ENCODE measurements at regions not wholly inside any gene's neighbourhood (a gene's known extent, or its start where the extent isn't known, plus 50 kb on each side); places are given as distances from the start of the nearest gene placed in this dataset.

- Histone ChIP-seq H3K27me3 (ENCODE audit: insufficient read depth, low read length) (no peaks in the 10 kb centered on the region), H3K4me3 (ENCODE audit: low read depth, low read length) (no peak overlapping the region), H4K12ac (ENCODE audit: low read depth, low read length) (no peak overlapping the region), H2AFZ (ENCODE audit: insufficient read depth, low read length, poor library complexity) (no peak overlapping the region), H2AK5ac (ENCODE audit: low read length) (no peak overlapping the region), H4K8ac (ENCODE audit: low read depth, low read length) (no peak overlapping the region), H4K91ac (ENCODE audit: low read depth, low read length) (no peak overlapping the region), H2BK12ac (ENCODE audit: low read length) (no peak overlapping the region), H3K18ac (ENCODE audit: low read length) (no peak overlapping the region), H3K27ac (ENCODE audit: low read depth, low read length) (no peak overlapping the region), H3K14ac (ENCODE audit: low read length) (no peak overlapping the region), H2BK5ac (ENCODE audit: low read depth, low read length, poor library complexity) (no peak overlapping the region), H3K4ac (ENCODE audit: low read depth, low read length) (no peak overlapping the region), H3K36me3 (ENCODE audit: control insufficient read depth in 1 of 2, insufficient read depth in 2 of 2, low read length in 2 of 2) (no peaks in the 10 kb centered on the region), H3K79me1 (ENCODE audit: low read length) (no peaks in the 10 kb centered on the region), H3K9ac (ENCODE audit: low read length) (no peak overlapping the region), H3K9me3 (ENCODE audit: insufficient read depth, low read depth, low read length) (no peaks in the 10 kb centered on the region), H2BK120ac (ENCODE audit: insufficient read depth, low read length, poor library complexity) (no peak overlapping the region), H3K4me1 (ENCODE audit: control insufficient read depth in 1 of 2, insufficient read depth in 2 of 2, low read length in 2 of 2) (no peaks in the 10 kb centered on the region), H3K4me2 (ENCODE audit: low read length) (no peak overlapping the region), H3K23ac (ENCODE audit: low read length) (no peak overlapping the region), H3K79me2 (ENCODE audit: control insufficient read depth, insufficient read depth, low read length, poor library complexity) (no peaks in the 10 kb centered on the region)
- WGBS (ENCODE audit: extremely low coverage, insufficient coverage, insufficient read length) = no CpG with 5 or more reads among the region's 4 CpGs
- peak in 1 of 2 donors; percentile 3 for DNase-seq
These were observed 66.1 kb upstream of the STK32A start for GRCh38 chr5:147168578-147169327.

GRCh38 chr5:147169399-147169798 lies 65.4 kb upstream of the STK32A start:
- Histone ChIP-seq H4K8ac (ENCODE audit: low read depth, low read length) (no peak overlapping the region), H3K18ac (ENCODE audit: low read length) (no peak overlapping the region), H3K79me1 (ENCODE audit: low read length) (no peaks in the 10 kb centered on the region), H2AFZ (ENCODE audit: insufficient read depth, low read length, poor library complexity) (no peak overlapping the region), H3K9me3 (ENCODE audit: insufficient read depth, low read depth, low read length) (no peaks in the 10 kb centered on the region), H2BK5ac (ENCODE audit: low read depth, low read length, poor library complexity) (no peak overlapping the region), H3K9ac (ENCODE audit: low read length) (no peak overlapping the region), H3K27me3 (ENCODE audit: insufficient read depth, low read length) (no peaks in the 10 kb centered on the region), H3K4ac (ENCODE audit: low read depth, low read length) (no peak overlapping the region), H3K4me1 (ENCODE audit: control insufficient read depth in 1 of 2, insufficient read depth in 2 of 2, low read length in 2 of 2) (no peaks in the 10 kb centered on the region), H4K12ac (ENCODE audit: low read depth, low read length) (no peak overlapping the region), H2AK5ac (ENCODE audit: low read length) (no peak overlapping the region), H3K79me2 (ENCODE audit: control insufficient read depth, insufficient read depth, low read length, poor library complexity) (no peaks in the 10 kb centered on the region), H2BK120ac (ENCODE audit: insufficient read depth, low read length, poor library complexity) (no peak overlapping the region), H3K36me3 (ENCODE audit: control insufficient read depth in 1 of 2, insufficient read depth in 2 of 2, low read length in 2 of 2) (no peaks in the 10 kb centered on the region), H3K4me3 (ENCODE audit: low read depth, low read length) (no peak overlapping the region), H2BK12ac (ENCODE audit: low read length) (no peak overlapping the region), H3K14ac (ENCODE audit: low read length) (no peak overlapping the region), H3K27ac (ENCODE audit: low read depth, low read length) (no peak overlapping the region), H3K4me2 (ENCODE audit: low read length) (no peak overlapping the region), H3K23ac (ENCODE audit: low read length) (no peak overlapping the region), H4K91ac (ENCODE audit: low read depth, low read length) (no peak overlapping the region)
- no peak for DNase-seq

GRCh38 chr5:147169901-147170300 lies 64.9 kb upstream of the STK32A start:
- Histone ChIP-seq H3K4me1 (ENCODE audit: control insufficient read depth in 1 of 2, insufficient read depth in 2 of 2, low read length in 2 of 2) (no peaks in the 10 kb centered on the region), H3K14ac (ENCODE audit: low read length) (no peak overlapping the region), H3K4ac (ENCODE audit: low read depth, low read length) (no peak overlapping the region), H4K12ac (ENCODE audit: low read depth, low read length) (no peak overlapping the region), H3K27me3 (ENCODE audit: insufficient read depth, low read length) (no peaks in the 10 kb centered on the region), H3K23ac (ENCODE audit: low read length) (no peak overlapping the region), H3K18ac (ENCODE audit: low read length) (no peak overlapping the region), H3K9ac (ENCODE audit: low read length) (peak overlapping the region; percentile 57), H3K79me1 (ENCODE audit: low read length) (no peaks in the 10 kb centered on the region), H3K4me3 (ENCODE audit: low read depth, low read length) (no peak overlapping the region), H2AFZ (ENCODE audit: insufficient read depth, low read length, poor library complexity) (no peak overlapping the region), H2BK120ac (ENCODE audit: insufficient read depth, low read length, poor library complexity) (no peak overlapping the region), H3K9me3 (ENCODE audit: insufficient read depth, low read depth, low read length) (no peaks in the 10 kb centered on the region), H4K8ac (ENCODE audit: low read depth, low read length) (no peak overlapping the region), H2BK5ac (ENCODE audit: low read depth, low read length, poor library complexity) (no peak overlapping the region), H3K79me2 (ENCODE audit: control insufficient read depth, insufficient read depth, low read length, poor library complexity) (no peaks in the 10 kb centered on the region), H4K91ac (ENCODE audit: low read depth, low read length) (no peak overlapping the region), H3K36me3 (ENCODE audit: control insufficient read depth in 1 of 2, insufficient read depth in 2 of 2, low read length in 2 of 2) (no peaks in the 10 kb centered on the region), H3K4me2 (ENCODE audit: low read length) (no peak overlapping the region), H2AK5ac (ENCODE audit: low read length) (no peak overlapping the region), H2BK12ac (ENCODE audit: low read length) (no peak overlapping the region), H3K27ac (ENCODE audit: low read depth, low read length) (no peak overlapping the region)
- WGBS (ENCODE audit: extremely low coverage, insufficient coverage, insufficient read length) = no CpG with 5 or more reads among the region's 3 CpGs
- no peak for DNase-seq

GRCh38 chr5:147170603-147171002 lies 64.2 kb upstream of the STK32A start:
- H3K9ac ChIP-seq (ENCODE audit: low read length) = no peak overlapping the region
- no peaks in the 10 kb centered on the region for H3K79me1 ChIP-seq (ENCODE audit: low read length)
- no peak overlapping the region for H3K4me3 ChIP-seq (ENCODE audit: low read depth, low read length)
- H3K23ac ChIP-seq (ENCODE audit: low read length) = no peak overlapping the region
- H3K27me3 ChIP-seq (ENCODE audit: insufficient read depth, low read length) = no peaks in the 10 kb centered on the region
- H2AK5ac ChIP-seq (ENCODE audit: low read length) = no peak overlapping the region
- WGBS (ENCODE audit: extremely low coverage, insufficient coverage, insufficient read length) = no CpG with 5 or more reads among the region's 4 CpGs
- no peak overlapping the region for H2AFZ ChIP-seq (ENCODE audit: insufficient read depth, low read length, poor library complexity)
- no peak overlapping the region for H3K4ac ChIP-seq (ENCODE audit: low read depth, low read length)
- no peak for DNase-seq
- H3K9me3 ChIP-seq (ENCODE audit: insufficient read depth, low read depth, low read length) = no peaks in the 10 kb centered on the region
- H2BK5ac ChIP-seq (ENCODE audit: low read depth, low read length, poor library complexity) = no peak overlapping the region
- no peak overlapping the region for H4K12ac ChIP-seq (ENCODE audit: low read depth, low read length)
- no peak overlapping the region for H4K91ac ChIP-seq (ENCODE audit: low read depth, low read length)
- H3K14ac ChIP-seq (ENCODE audit: low read length) = no peak overlapping the region
- no peak overlapping the region for H3K27ac ChIP-seq (ENCODE audit: low read depth, low read length)
- H3K36me3 ChIP-seq (ENCODE audit: control insufficient read depth in 1 of 2, insufficient read depth in 2 of 2, low read length in 2 of 2) = no peaks in the 10 kb centered on the region
- H3K79me2 ChIP-seq (ENCODE audit: control insufficient read depth, insufficient read depth, low read length, poor library complexity) = no peaks in the 10 kb centered on the region
- no peak overlapping the region for H3K18ac ChIP-seq (ENCODE audit: low read length)
- no peak overlapping the region for H2BK12ac ChIP-seq (ENCODE audit: low read length)
- no peaks in the 10 kb centered on the region for H3K4me1 ChIP-seq (ENCODE audit: control insufficient read depth in 1 of 2, insufficient read depth in 2 of 2, low read length in 2 of 2)
- no peak overlapping the region for H4K8ac ChIP-seq (ENCODE audit: low read depth, low read length)
- no peak overlapping the region for H2BK120ac ChIP-seq (ENCODE audit: insufficient read depth, low read length, poor library complexity)
- H3K4me2 ChIP-seq (ENCODE audit: low read length) = no peak overlapping the region

Data from trophoblast cell (in vitro differentiated cells and primary cell).